ENCODE measurements at regions not wholly inside any gene's neighbourhood (a gene's known extent, or its start where the extent isn't known, plus 50 kb on each side); places are given as distances from the start of the nearest gene placed in this dataset.
"Not testable (repeated sequence)": the region's sequence is repeated elsewhere in the genome, so short reads cannot be mapped to it uniquely, and the experiment has no call there.

DNA sequence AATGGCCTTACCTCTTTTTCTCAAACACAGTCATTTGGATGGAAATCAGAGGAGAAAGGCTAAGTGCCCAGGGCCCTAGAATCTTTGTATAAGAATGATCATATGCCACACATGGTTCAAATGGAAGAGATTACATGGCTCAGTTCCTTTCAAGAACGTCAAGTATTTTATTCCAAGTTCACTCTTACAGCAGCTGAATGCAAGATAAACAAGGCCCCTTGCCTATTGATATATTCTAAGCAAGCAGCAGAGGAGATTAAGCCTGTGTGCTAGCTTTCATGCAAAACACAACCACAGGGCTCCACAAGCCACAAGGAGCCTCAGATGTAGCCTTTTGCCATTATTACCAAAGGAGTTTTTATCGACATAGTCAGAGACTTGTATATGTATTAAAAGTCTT, 55.3 kb upstream of the SLCO6A1 start:
- DNase-seq (ENCODE audit: low read depth in 1 of 2, low spot score in 1 of 2), result no peak

GRCh38 chr5:102554728-102555127, 55.9 kb upstream of the SLCO6A1 start:
- DNase-seq (ENCODE audit: low read depth in 1 of 2, low spot score in 1 of 2), result no peak

GRCh38 chr5:102561894-102562760, 63.3 kb upstream of the SLCO6A1 start:
- no peak for DNase-seq (ENCODE audit: low read depth in 1 of 2, low spot score in 1 of 2)

DNA sequence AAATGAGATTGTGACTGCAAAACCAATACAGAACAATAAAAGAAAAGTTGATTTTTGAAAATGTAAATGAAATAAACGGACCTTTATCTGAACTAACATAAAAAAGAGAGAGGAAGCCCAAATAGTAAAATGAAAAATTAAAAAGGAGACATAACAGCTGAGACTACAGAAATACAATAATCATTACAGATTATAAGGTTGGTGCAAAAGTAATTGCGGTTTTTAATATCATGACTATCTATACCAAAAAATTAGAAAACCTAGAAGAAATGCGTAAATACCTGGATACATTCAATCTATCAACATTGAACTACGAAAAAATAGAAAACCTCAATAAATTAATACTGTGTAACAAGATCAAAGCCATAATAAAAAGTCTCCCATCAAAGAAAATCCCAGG, 71.9 kb upstream of the SLCO6A1 start:
- DNase-seq (ENCODE audit: low read depth in 1 of 2, low spot score in 1 of 2), result no peak

DNA sequence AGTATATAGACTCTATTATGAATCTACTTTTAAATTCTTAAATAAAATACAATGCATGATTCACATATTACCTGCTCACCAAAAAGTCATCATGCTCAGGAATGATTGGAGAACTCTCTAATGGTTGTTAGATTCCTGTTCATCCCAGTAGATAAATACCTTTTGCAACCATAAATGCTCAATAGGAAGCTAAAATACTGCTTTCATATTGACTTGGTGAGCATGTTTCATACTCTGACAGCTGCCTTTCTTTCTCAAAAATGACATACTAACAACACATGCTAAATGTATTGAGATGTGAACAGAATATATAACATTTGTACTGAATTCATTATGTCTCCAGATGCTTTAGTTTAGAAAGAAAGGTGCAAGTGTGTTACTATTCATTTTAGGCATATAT, 79.6 kb upstream of the SLCO6A1 start:
- DNase-seq (ENCODE audit: low read depth in 1 of 2, low spot score in 1 of 2), result no peak

DNA sequence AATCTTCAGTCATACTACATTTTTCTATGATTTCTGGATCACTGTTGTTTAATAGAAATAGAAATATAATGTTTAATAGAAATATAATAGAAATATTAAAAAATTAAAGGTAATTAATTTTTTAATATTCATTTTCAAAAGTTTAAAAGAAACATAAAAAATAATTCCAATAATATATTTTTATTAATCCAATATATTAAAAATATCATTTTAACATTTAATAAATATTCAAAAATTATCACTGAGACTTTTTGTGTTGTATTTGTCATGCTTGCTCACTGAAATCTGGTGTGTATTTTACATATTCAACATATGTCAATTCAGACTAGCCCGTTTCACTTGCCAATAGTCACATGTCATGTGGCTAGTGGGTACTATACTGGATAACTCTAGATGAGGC, 80.6 kb upstream of the SLCO6A1 start:
- no peak for DNase-seq (ENCODE audit: low read depth in 1 of 2, low spot score in 1 of 2)

- no peak for DNase-seq (ENCODE audit: low read depth in 1 of 2, low spot score in 1 of 2)
These were observed 82.2 kb upstream of the SLCO6A1 start for GRCh38 chr5:102581011-102581410.

GRCh38 chr5:102582696-102583095, 83.9 kb upstream of the SLCO6A1 start:
- DNase-seq (ENCODE audit: low read depth in 1 of 2, low spot score in 1 of 2), result no peak

GRCh38 chr5:102583276-102584124, 84.7 kb upstream of the SLCO6A1 start:
- no peak for DNase-seq (ENCODE audit: low read depth in 1 of 2, low spot score in 1 of 2)

DNA sequence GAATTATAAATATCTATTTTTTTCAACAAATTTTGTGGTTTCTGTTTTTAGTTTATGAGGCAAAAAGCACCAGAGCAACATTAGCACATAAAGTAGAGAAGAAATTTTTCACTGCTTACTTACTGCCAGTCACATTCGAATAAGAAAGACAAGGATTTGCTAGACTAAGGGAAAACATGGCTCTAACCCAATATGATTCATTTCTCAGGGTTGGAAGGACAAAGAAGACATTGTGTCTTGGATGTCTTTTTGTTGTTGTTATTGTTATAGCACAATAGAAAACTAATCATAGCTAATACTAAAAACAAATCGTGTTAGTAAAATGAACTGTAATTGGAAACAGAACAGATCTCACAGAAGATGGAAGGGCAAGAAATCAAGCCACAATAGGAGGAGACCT, 90.9 kb upstream of the SLCO6A1 start:
- no peak for DNase-seq (ENCODE audit: low read depth in 1 of 2, low spot score in 1 of 2)

- no peak for DNase-seq (ENCODE audit: low read depth in 1 of 2, low spot score in 1 of 2)
These were observed 91.7 kb upstream of the SLCO6A1 start for GRCh38 chr5:102590467-102590866.

DNA sequence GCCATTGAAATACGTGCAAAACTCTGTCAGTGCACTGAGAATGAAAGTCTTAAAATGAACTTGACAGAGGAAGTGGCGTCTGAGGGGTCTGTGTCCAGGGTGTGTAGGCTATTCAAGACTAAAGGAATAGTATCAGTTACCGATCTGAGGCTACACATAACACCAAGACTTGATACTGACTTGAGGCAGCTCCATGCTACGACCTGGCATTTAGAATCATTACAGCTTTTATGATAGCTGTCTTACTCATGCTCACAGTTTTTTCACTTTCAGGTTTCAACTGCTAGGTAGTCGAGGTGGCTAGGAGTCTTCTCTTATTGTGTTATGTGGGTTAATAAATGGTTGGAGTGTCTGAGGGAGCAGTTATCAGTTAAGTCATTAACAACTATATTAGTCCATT, 92.8 kb upstream of the SLCO6A1 start:
- no peak for DNase-seq (ENCODE audit: low read depth in 1 of 2, low spot score in 1 of 2)

GRCh38 chr5:102592586-102592985, 93.8 kb upstream of the SLCO6A1 start:
- DNase-seq (ENCODE audit: low read depth in 1 of 2, low spot score in 1 of 2), result not testable (repeated sequence)

- DNase-seq (ENCODE audit: low read depth in 1 of 2, low spot score in 1 of 2), result no peak
These were observed 95.4 kb upstream of the SLCO6A1 start for GRCh38 chr5:102594192-102594591.

GRCh38 chr5:102595332-102595731, 96.5 kb upstream of the SLCO6A1 start:
- no peak for DNase-seq (ENCODE audit: low read depth in 1 of 2, low spot score in 1 of 2)

- DNase-seq (ENCODE audit: low read depth in 1 of 2, low spot score in 1 of 2), result no peak
These were observed 97.3 kb upstream of the SLCO6A1 start for GRCh38 chr5:102596113-102596512.

GRCh38 chr5:102596951-102597350, 98.2 kb upstream of the SLCO6A1 start:
- DNase-seq (ENCODE audit: low read depth in 1 of 2, low spot score in 1 of 2), result no peak

GRCh38 chr5:102599289-102599688, 100.5 kb upstream of the SLCO6A1 start:
- DNase-seq (ENCODE audit: low read depth in 1 of 2, low spot score in 1 of 2), result no peak

GRCh38 chr5:102600964-102601363, 102.2 kb upstream of the SLCO6A1 start:
- no peak for DNase-seq (ENCODE audit: low read depth in 1 of 2, low spot score in 1 of 2)

GRCh38 chr5:102603670-102604069, 104.9 kb upstream of the SLCO6A1 start:
- DNase-seq (ENCODE audit: low read depth in 1 of 2, low spot score in 1 of 2), result no peak

DNA sequence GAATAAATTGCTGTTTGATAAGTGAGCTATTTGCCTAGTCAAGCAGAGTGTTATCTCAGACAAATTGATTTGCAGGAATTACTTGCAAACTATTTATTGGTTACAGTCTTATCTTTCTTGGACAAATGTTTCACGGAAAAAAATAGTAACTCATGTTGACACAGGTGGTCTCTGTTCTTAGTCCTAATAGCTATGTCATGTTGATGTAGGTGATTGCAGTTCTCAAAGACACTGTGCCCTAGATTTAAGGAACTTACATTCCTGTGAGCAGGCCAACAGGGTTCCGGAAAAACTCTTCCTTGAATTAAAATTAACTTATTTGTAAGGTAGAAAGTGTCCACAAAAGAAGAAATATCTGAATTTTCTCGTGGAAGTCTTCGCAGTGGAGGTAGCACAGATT, 109.6 kb upstream of the SLCO6A1 start:
- DNase-seq (ENCODE audit: low read depth in 1 of 2, low spot score in 1 of 2), result no peak

GRCh38 chr5:102611312-102611711, 112.5 kb upstream of the SLCO6A1 start:
- DNase-seq (ENCODE audit: low read depth in 1 of 2, low spot score in 1 of 2), result no peak

Data from activated T-helper 1 cell treated with anti-CD3 and anti-CD28 coated beads, Interleukin-2, amount 50 U/mL, for 16 hours (primary cell).